HG03159 (cell line): ENCODE measurements at regions not wholly inside any gene's neighbourhood (a gene's known extent, or its start where the extent isn't known, plus 50 kb on each side); places are given as distances from the start of the nearest gene placed in this dataset.
"Not testable (repeated sequence)": the region's sequence is repeated elsewhere in the genome, so short reads cannot be mapped to it uniquely, and the experiment has no call there.

Experiments used
- ATAC-seq: cut with Tn5 transposase; IDR thresholded peaks from one replicate; pipeline ENCODE4 v1.9.1; 2021; ENCODE audit warnings: mild to moderate bottlenecking, moderate library complexity; ENCODE audit not compliant: unreplicated experiment

- ATAC-seq = no peak
Measured at GRCh38 chr6:133786016-133786415, 102.9 kb upstream of the TCF21 start.

GRCh38 chr6:133787122-133787521, 101.8 kb upstream of the TCF21 start:
- ATAC-seq = no peak

- no peak for ATAC-seq
Measured at GRCh38 chr6:133787859-133788505, 100.9 kb upstream of the TCF21 start.

GRCh38 chr6:133788556-133788955, 100.4 kb upstream of the TCF21 start:
- no peak for ATAC-seq

- not testable (repeated sequence) for ATAC-seq
Measured at GRCh38 chr6:133789449-133789848, 99.5 kb upstream of the TCF21 start.

- not testable (repeated sequence) for ATAC-seq
Measured at GRCh38 chr6:133790756-133791155, 98.2 kb upstream of the TCF21 start.

- ATAC-seq = not testable (repeated sequence)
Measured at GRCh38 chr6:133795051-133795450, 93.9 kb upstream of the TCF21 start.

- ATAC-seq = no peak
Measured at GRCh38 chr6:133796235-133796634, 92.7 kb upstream of the TCF21 start.

- ATAC-seq = no peak
Measured at GRCh38 chr6:133799043-133799442, 89.9 kb upstream of the TCF21 start.

- no peak for ATAC-seq
Measured at GRCh38 chr6:133802861-133803260, 86.1 kb upstream of the TCF21 start.

- ATAC-seq = no peak
Measured at GRCh38 chr6:133804265-133804664, 84.6 kb upstream of the TCF21 start.

- ATAC-seq = peak; percentile 62
Measured at GRCh38 chr6:133805876-133806275, 83.0 kb upstream of the TCF21 start.

GRCh38 chr6:133806382-133807140, 82.4 kb upstream of the TCF21 start:
- no peak for ATAC-seq

GRCh38 chr6:133807501-133807900, 81.4 kb upstream of the TCF21 start:
- ATAC-seq = no peak

- ATAC-seq = no peak
Measured at GRCh38 chr6:133809406-133809805, 79.5 kb upstream of the TCF21 start.

- ATAC-seq = no peak
Measured at GRCh38 chr6:133811557-133811956, 77.4 kb upstream of the TCF21 start.

GRCh38 chr6:133812446-133812845, 76.5 kb upstream of the TCF21 start:
- ATAC-seq = not testable (repeated sequence)

GRCh38 chr6:133814238-133814637, 74.7 kb upstream of the TCF21 start:
- no peak for ATAC-seq

GRCh38 chr6:133814797-133815196, 74.1 kb upstream of the TCF21 start:
- ATAC-seq = no peak

GRCh38 chr6:133815313-133815712, 73.6 kb upstream of the TCF21 start:
- ATAC-seq = no peak

- no peak for ATAC-seq
Measured at GRCh38 chr6:133816171-133816570, 72.7 kb upstream of the TCF21 start.

GRCh38 chr6:133817460-133818047, 71.4 kb upstream of the TCF21 start:
- ATAC-seq = peak; percentile 91
